ENCODE measurements at regions not wholly inside any gene's neighbourhood (a gene's known extent, or its start where the extent isn't known, plus 50 kb on each side); places are given as distances from the start of the nearest gene placed in this dataset.
"Not testable (repeated sequence)": the region's sequence is repeated elsewhere in the genome, so short reads cannot be mapped to it uniquely, and the experiment has no call there.

DNA sequence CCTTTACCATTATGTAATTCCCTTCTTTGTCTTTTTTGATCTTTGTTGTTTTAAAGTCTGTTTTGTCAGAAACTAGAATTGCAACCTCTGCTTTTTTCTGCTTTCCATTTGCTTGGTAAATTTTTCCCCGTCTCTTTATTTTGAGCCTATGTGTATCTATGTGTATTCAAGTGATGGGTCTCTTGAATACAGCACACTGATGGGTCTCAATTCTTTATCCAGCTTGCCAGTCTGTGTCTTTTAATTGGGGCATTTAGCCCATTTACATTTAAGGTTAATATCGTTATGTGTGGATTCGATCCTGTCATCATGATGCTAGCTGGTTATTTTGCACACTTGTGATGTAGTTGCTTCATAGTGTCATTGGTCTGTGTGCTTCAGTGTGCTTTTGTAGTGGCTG lies 240.9 kb downstream of the CDH26 start:
- H3K4me3 Mint-ChIP-seq; H3K4me1 Mint-ChIP-seq (ENCODE audit: low read depth); CTCF ChIA-PET; H3K27ac Mint-ChIP-seq; intact Hi-C loops (cut with micrococcal nuclease); H3K36me3 Mint-ChIP-seq (ENCODE audit: low read depth); H3K9me3 Mint-ChIP-seq; DNase-seq: not testable (repeated sequence)
- peaks cover 15% of the 10 kb centered on the region for H3K27me3 Mint-ChIP-seq (ENCODE audit: low read depth)

DNA sequence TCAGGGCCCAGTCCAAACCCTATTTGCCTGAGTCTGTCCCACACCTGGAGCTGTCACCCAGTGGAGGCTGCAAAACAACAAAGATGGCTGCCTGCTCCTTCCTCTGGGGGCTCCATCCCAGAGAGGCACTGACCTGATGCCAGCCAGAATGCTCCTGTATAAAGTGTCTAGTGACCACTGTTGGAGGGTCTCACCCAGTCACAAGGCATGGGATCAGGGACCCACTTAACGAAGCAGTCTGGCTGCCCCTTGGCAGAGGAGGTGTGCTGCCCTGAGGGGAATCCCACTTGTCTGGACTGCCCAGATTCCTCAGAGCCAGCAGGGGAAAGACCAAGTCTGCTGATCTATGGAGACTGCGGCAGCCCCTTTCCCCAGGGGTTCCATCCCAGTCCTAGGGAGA lies 241.6 kb downstream of the CDH26 start:
- peaks cover 15% of the 10 kb centered on the region for H3K27me3 Mint-ChIP-seq (ENCODE audit: low read depth)
- H3K4me1 Mint-ChIP-seq (ENCODE audit: low read depth) = no peaks in the 10 kb centered on the region
- CTCF ChIA-PET = no interaction called here
- intact Hi-C loops (cut with micrococcal nuclease) = no loop called here
- no peak for DNase-seq
- H3K36me3 Mint-ChIP-seq (ENCODE audit: low read depth) = peaks cover 3% of the 10 kb centered on the region
- no peak overlapping the region for H3K27ac Mint-ChIP-seq
- H3K9me3 Mint-ChIP-seq = peaks cover 10% of the 10 kb centered on the region
- no peak overlapping the region for H3K4me3 Mint-ChIP-seq

DNA sequence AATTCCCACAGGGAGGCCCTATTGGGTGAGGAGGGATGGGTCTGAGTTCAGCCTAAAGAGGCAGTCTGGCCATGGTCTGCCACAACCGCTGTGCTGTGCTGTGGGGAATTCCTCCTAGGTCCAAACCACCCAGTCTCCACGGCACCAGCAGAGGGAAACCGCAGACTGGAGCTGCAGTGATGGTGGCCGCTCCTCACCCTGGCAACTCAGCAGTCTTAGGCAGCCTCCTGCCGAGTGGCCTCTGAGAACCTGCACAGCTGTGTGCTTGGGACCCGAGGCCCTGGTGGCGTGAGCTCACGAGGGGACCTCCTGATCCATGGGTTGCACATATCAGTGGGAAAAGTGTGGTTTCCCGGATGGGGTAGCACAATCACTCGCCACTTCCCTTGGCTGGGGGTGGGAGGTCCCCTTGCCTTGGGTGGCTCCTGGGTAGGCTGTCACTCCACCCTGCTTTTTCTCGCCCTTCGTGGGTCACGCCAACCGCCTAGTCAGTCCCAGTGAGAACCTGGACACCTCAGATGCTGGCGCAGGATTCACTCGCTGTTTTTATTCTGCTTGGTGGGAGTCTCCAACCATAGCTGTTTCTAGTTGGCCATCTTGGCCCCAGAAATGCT lies 242.2 kb downstream of the CDH26 start:
- intact Hi-C loops (cut with micrococcal nuclease) = no loop called here
- peaks cover 10% of the 10 kb centered on the region for H3K9me3 Mint-ChIP-seq
- DNase-seq = no peak
- no peak overlapping the region for H3K4me3 Mint-ChIP-seq
- no peak overlapping the region for H3K27ac Mint-ChIP-seq
- H3K36me3 Mint-ChIP-seq (ENCODE audit: low read depth) = peaks cover 3% of the 10 kb centered on the region
- no peaks in the 10 kb centered on the region for H3K4me1 Mint-ChIP-seq (ENCODE audit: low read depth)
- CTCF ChIA-PET = interaction anchor here (0.6 to 1.2 kb wide), 3 partner anchors 10 to 77 kb away, joined by 3 to 4 read pairs (median 4); no protein-coding TSS in a partner anchor
- H3K27me3 Mint-ChIP-seq (ENCODE audit: low read depth) = peaks cover 15% of the 10 kb centered on the region

DNA sequence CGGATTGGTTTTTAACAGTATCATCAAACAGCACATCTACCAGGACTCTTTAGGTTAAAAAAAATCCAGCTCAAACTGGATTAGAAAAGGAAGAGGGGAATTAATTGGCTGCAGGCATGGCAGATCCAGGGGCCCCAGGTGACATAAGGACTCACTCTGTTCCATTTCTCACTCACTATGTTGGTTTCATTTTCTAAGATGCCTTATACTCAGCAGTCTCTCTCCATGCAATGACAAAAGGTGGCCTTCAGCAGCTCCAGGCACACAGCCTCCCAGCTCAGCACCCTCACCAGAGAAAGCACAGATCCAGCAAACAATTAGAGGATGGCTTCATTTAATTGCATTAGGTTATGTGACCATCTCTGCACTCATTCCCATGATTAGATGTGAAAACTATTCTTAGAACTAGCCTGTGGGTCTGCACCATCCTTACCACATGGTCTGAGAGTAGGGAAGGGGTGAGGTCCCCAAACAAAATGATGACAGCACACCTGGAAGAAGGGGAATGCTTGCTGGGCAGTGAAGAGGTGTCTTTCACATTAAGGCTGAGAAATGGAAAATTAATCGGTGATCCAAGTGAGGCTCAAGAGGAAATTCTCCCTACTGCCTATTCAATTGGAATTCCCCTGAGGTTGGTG lies 243.1 kb downstream of the CDH26 start:
- no peak overlapping the region for H3K4me3 Mint-ChIP-seq
- no peak for DNase-seq
- intact Hi-C loops (cut with micrococcal nuclease) = no loop called here
- H3K4me1 Mint-ChIP-seq (ENCODE audit: low read depth) = no peaks in the 10 kb centered on the region
- H3K27me3 Mint-ChIP-seq (ENCODE audit: low read depth) = peaks cover 15% of the 10 kb centered on the region
- peaks cover 10% of the 10 kb centered on the region for H3K9me3 Mint-ChIP-seq
- CTCF ChIA-PET = interaction anchor here (0.8 to 1.2 kb wide), 2 partner anchors 9 to 10 kb away, joined by 3 to 4 read pairs; no protein-coding TSS in a partner anchor
- peaks cover 3% of the 10 kb centered on the region for H3K36me3 Mint-ChIP-seq (ENCODE audit: low read depth)
- no peak overlapping the region for H3K27ac Mint-ChIP-seq

DNA sequence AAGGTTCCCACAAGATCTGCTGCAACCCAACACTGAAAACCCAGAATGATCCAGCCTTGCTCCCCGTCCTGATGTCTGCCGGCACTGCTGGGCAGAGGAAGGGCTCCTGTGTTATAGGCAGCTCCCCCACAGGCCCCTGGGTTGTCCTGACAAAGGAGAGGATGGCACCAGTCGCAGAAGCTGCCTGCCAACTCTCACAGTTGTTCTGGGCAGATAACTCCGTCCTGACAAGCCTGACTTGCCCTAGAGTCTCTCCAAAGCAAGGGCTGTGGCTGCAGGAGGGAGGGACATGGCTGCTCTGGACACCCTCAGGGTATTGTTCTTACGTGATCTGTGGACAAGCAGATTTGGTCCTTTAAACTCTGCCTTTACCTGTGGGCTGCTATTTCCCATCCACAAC lies 243.8 kb downstream of the CDH26 start:
- Mint-ChIP-seq H3K4me3 (no peak overlapping the region), H3K4me1 (ENCODE audit: low read depth) (no peaks in the 10 kb centered on the region), H3K27ac (no peak overlapping the region), H3K36me3 (ENCODE audit: low read depth) (peaks cover 3% of the 10 kb centered on the region), H3K9me3 (peaks cover 10% of the 10 kb centered on the region), H3K27me3 (ENCODE audit: low read depth) (peaks cover 15% of the 10 kb centered on the region)
- no peak for DNase-seq
- intact Hi-C loops (cut with micrococcal nuclease) = no loop called here
- CTCF ChIA-PET = no interaction called here

DNA sequence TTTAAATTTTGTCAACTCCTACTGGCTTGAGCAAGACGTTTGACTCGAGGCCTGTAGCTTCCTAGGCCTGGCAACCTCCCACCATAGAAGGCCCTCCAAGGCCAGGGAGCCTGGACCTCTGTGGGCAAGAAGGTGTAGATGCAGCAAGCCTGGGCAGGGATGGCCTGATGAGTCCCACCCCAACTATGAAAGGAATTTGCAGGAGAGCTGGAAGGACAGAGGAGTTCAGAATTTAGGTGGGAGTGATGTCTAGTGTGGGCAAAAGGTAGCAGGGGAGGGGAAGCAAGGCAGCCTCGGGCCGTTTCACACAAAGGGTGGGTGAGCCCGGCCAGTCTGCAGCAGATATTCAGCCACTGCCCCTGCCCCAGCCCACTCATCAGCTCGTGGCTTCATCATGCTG lies 245.2 kb downstream of the CDH26 start:
- CTCF ChIA-PET = interaction anchor here (0.6 kb wide), 1 partner anchor 252 kb away, joined by 5 read pairs; no protein-coding TSS in a partner anchor
- no peaks in the 10 kb centered on the region for H3K4me1 Mint-ChIP-seq (ENCODE audit: low read depth)
- H3K27ac Mint-ChIP-seq = no peak overlapping the region
- peaks cover 12% of the 10 kb centered on the region for H3K27me3 Mint-ChIP-seq (ENCODE audit: low read depth)
- no peak overlapping the region for H3K4me3 Mint-ChIP-seq
- intact Hi-C loops (cut with micrococcal nuclease) = no loop called here
- no peak for DNase-seq
- H3K36me3 Mint-ChIP-seq (ENCODE audit: low read depth) = peaks cover 3% of the 10 kb centered on the region
- H3K9me3 Mint-ChIP-seq = peaks cover 8% of the 10 kb centered on the region

DNA sequence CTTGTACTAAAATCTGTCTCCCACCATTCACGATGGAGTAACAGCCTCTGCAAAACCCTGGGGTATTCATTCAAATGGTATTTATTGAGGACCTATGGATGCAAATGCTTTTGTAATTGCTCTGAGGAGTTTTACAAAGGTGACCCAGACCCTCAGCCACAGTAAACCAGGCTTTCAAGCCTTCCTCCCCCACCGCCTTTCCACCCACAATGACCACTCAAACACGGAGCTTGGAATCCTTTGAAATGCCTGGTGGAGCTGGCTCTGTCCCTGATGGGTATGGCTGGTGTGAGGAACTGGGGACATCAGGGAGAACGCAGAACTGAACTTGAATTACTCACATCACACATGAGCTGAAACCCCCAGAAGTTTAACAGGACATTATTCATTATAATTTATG lies 246.4 kb downstream of the CDH26 start:
- Mint-ChIP-seq H3K27ac (no peak overlapping the region), H3K4me3 (no peak overlapping the region), H3K4me1 (ENCODE audit: low read depth) (no peaks in the 10 kb centered on the region), H3K9me3 (no peaks in the 10 kb centered on the region), H3K36me3 (ENCODE audit: low read depth) (no peaks in the 10 kb centered on the region), H3K27me3 (ENCODE audit: low read depth) (peaks cover 5% of the 10 kb centered on the region)
- intact Hi-C loops (cut with micrococcal nuclease) = no loop called here
- DNase-seq = no peak
- CTCF ChIA-PET = interaction anchor here (0.9 kb wide), 1 partner anchor 9 kb away, joined by 5 read pairs; no protein-coding TSS in a partner anchor

DNA sequence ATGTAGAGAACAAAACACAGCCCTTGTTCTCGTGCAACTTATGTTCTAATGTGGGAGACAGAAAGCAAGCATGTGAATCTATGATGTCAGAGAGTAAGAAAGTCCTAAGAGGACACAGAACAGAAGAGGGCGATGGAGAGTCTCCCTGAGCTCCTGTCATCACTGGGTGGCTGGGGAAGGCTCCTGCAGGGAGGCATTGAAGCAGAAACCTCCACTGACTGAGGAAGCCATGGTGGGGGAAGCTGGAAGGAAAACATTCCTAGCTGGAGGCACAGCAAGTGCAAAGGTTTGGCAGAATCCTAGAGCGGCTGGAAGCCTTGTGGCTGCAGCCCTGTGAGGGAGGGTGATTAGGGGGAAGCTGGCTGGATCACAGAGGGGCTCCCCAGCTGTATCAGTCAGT lies 248.0 kb downstream of the CDH26 start:
- peak; percentile 21 for DNase-seq
- Mint-ChIP-seq H3K4me1 (ENCODE audit: low read depth) (peaks cover 3% of the 10 kb centered on the region), H3K27ac (no peak overlapping the region), H3K27me3 (ENCODE audit: low read depth) (peaks cover 7% of the 10 kb centered on the region), H3K9me3 (no peaks in the 10 kb centered on the region), H3K36me3 (ENCODE audit: low read depth) (no peaks in the 10 kb centered on the region), H3K4me3 (no peak overlapping the region)
- CTCF ChIA-PET = interaction anchor here (0.6 kb wide), 1 partner anchor 259 kb away, joined by 3 read pairs; no protein-coding TSS in a partner anchor
- intact Hi-C loops (cut with micrococcal nuclease) = loop anchor here (2.0 kb wide), 1 partner anchor 149 kb away; no protein-coding TSS in a partner anchor

DNA sequence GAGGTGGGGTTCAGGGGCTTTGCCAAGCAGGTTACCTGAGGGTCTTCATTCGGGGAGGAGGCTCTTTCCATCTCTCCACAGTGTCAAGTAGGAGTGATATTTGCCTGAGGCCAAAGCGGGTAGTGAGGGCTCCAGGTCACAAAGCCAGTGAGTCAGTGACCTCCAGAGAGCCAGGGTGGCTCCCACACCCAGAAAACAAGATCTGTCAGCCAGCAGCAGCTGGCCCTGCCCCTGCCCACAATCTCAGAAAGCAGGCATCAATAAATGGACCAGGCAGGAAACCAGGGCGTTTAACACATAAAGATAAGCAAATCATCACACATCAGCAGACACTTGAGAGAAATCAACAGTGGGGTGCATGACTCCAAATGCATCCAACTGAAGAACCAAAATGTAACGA lies 250.8 kb downstream of the CDH26 start:
- H3K9me3 Mint-ChIP-seq = no peaks in the 10 kb centered on the region
- DNase-seq = no peak
- peaks cover 3% of the 10 kb centered on the region for H3K4me1 Mint-ChIP-seq (ENCODE audit: low read depth)
- no peaks in the 10 kb centered on the region for H3K36me3 Mint-ChIP-seq (ENCODE audit: low read depth)
- H3K4me3 Mint-ChIP-seq = no peak overlapping the region
- intact Hi-C loops (cut with micrococcal nuclease) = no loop called here
- CTCF ChIA-PET = no interaction called here
- peaks cover 2% of the 10 kb centered on the region for H3K27me3 Mint-ChIP-seq (ENCODE audit: low read depth)
- H3K27ac Mint-ChIP-seq = no peak overlapping the region

DNA sequence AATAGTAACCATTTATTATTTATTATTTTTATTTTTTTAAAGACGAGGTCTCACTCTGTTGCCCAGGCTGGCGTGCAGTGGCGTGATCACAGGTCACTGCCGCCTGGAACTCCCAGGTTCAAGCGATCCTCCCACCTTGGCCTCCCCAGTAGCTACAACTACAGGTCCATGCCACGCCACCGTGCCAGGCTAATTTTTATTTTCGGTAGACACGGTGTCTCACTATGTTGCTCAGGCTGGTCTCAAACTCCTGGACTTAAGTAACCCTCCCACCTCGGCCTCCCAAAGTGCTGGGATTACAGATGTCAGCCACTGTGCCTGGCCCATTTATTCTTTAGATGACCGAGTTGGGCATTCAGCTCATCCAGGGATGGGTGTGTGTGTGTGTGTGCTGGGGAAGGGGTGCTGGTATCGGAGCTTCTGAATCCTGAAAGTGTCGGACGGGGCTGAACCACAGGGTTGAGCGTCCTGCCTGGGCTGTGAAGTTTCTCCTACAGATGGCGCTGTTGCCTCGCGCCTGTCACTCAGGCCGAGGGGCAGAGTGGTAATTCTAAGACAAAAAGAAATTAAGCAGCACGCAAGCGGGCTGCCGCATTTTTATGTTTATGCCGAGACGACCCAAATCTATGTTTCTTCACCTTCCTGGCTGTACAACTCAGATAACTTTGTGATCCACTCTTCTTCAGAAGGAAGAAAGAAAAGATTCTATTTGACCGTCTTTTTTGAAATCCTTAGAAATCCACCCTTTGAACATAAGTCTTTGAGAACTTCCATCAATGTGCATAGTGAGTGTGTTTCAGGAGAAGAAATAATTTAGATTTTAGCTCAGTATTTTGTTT lies 252.8 kb downstream of the CDH26 start:
- Mint-ChIP-seq H3K4me1 (ENCODE audit: low read depth) (peaks cover 3% of the 10 kb centered on the region), H3K4me3 (no peak overlapping the region), H3K36me3 (ENCODE audit: low read depth) (no peaks in the 10 kb centered on the region), H3K27me3 (ENCODE audit: low read depth) (peaks cover 2% of the 10 kb centered on the region), H3K9me3 (no peaks in the 10 kb centered on the region), H3K27ac (no peak overlapping the region)
- intact Hi-C loops (cut with micrococcal nuclease) = loop anchor here (1.0 to 5.0 kb wide), 3 partner anchors 51 to 1016 kb away; no protein-coding TSS in a partner anchor
- CTCF ChIA-PET = interaction anchor here (0.5 to 2.5 kb wide), 11 partner anchors 8 to 317 kb away, joined by 3 to 15 read pairs (median 3); no protein-coding TSS in a partner anchor
- DNase-seq = peak; percentile 71

DNA sequence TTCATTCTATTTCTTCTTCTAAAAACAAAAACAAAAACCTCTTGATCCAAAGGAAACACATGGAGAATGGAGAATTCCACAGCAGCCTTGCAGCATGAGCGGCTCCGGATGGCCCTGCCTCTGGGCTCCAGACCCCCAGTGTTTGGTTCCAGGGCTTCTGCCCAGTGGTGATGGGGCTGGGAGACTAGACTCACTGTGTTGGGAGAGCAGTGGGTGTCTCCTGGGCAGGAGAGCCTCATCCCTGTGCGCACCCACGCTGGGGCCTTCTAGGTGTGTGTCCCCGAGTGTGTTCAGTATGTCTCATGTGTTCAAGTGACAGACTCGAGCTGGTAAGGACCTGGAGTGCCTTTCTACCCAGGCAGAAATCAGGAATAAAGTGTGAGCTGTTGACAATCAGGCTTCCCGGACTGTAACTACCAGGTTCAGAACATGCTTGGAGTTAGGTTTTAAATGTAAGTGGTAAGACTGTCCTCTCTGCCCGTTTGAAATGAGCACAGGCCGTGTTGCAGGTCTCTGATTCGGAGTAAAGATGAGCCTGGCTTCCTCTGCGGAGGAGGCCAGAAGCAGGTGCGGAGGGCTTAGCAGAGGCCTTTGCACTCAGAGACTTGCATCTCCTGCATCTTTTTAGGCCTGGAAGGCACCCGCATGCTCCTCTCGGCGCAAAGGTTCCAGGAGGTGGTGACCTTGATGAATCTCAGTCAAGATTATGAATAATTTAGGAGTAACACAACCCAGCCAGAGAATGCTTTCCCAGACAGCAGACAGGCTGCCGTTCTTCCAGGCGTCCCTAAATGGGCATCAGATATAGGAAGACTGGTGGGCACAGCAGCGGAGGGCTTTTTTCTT lies 253.6 kb downstream of the CDH26 start:
- H3K9me3 Mint-ChIP-seq = no peaks in the 10 kb centered on the region
- no peak for DNase-seq
- CTCF ChIA-PET = interaction anchor here (0.8 to 2.5 kb wide), 5 partner anchors 11 to 318 kb away, joined by 3 to 15 read pairs (median 3); no protein-coding TSS in a partner anchor
- intact Hi-C loops (cut with micrococcal nuclease) = loop anchor here (1.0 to 5.0 kb wide), 3 partner anchors 50 to 1015 kb away; no protein-coding TSS in a partner anchor
- H3K36me3 Mint-ChIP-seq (ENCODE audit: low read depth) = no peaks in the 10 kb centered on the region
- H3K4me1 Mint-ChIP-seq (ENCODE audit: low read depth) = peaks cover 3% of the 10 kb centered on the region
- H3K27ac Mint-ChIP-seq = no peak overlapping the region
- peaks cover 2% of the 10 kb centered on the region for H3K27me3 Mint-ChIP-seq (ENCODE audit: low read depth)
- H3K4me3 Mint-ChIP-seq = no peak overlapping the region

Data from activated naive CD4-positive, alpha-beta T cell treated with anti-CD3 and anti-CD28 coated beads for 36 hours (primary cell).